ENCODE measurements at regions not wholly inside any gene's neighbourhood (a gene's known extent, or its start where the extent isn't known, plus 50 kb on each side); places are given as distances from the start of the nearest gene placed in this dataset.

DNA sequence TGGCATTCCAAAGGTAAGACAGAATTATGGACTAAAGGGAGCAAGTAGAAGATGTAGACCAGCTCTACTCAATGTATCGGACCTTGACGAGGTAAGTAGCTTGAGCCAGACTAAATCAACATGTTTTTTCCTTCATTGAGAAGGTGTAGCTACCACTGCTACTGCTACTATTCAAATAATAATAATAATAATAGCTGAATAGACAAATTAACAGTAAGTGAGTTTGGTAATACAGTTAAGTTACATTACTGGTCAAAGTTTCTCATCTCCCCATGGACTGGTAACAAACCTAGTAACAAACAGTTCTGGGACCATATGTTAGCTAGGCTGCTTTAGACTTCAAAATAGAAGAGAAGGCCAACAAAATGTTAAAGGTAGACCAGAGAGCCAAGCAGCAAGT is 609.2 kb downstream of the TLE1 start:
- Histone ChIP-seq H3K4me3 (ENCODE audit: low read depth, low read length) (no peak overlapping the region), H3K36me3 (ENCODE audit: control insufficient read depth, insufficient read depth, low read length) (no peaks in the 10 kb centered on the region), H3K27me3 (ENCODE audit: control insufficient read depth, insufficient read depth, low read length) (no peaks in the 10 kb centered on the region), H3K27ac (ENCODE audit: insufficient read depth, low read length, poor library complexity, severe bottlenecking) (no peak overlapping the region), H3K9me3 (ENCODE audit: control insufficient read depth in 2 of 2, low read length in 2 of 2) (no peaks in the 10 kb centered on the region), H3K4me1 (ENCODE audit: control insufficient read depth, insufficient read depth, low read length, poor library complexity, severe bottlenecking) (no peaks in the 10 kb centered on the region)
- H3K9me3 Mint-ChIP-seq: peaks cover 0 to 14% (median 7%) of the 10 kb centered on the region in 7 donors
- H3K4me1 Mint-ChIP-seq: no peaks in the 10 kb centered on the region
- DNase-seq (no peak), ATAC-seq (ENCODE audit: low read depth in 2 of 2) (no peak)
- no peak overlapping the region for H3K4me3 Mint-ChIP-seq
- no peaks in the 10 kb centered on the region for H3K27me3 Mint-ChIP-seq
- no peak overlapping the region for H3K27ac Mint-ChIP-seq
- H3K36me3 Mint-ChIP-seq: no peaks in the 10 kb centered on the region

DNA sequence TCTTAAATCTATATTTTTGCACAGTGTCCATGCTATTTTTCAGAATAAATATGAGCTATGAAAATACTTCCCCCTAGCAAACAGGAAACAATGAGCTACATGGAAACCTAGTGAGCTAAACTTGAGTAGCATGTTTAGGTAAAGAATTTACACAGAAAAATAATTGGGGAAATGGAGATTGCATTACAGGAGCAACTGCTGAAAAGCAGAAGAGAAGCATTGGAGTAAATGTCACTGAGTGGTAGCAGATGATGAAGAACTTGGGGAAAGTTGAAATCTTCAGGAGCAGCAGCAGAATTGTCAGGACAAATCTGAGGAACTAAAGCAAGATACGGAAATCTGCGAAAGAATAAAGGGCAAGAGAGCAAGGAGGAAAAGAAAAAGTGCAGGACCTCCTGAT is 610.3 kb downstream of the TLE1 start:
- Histone ChIP-seq H3K36me3 (ENCODE audit: control insufficient read depth, insufficient read depth, low read length) (no peaks in the 10 kb centered on the region), H3K4me1 (ENCODE audit: control insufficient read depth, insufficient read depth, low read length, poor library complexity, severe bottlenecking) (no peaks in the 10 kb centered on the region), H3K27me3 (ENCODE audit: control insufficient read depth, insufficient read depth, low read length) (no peaks in the 10 kb centered on the region), H3K9me3 (ENCODE audit: control insufficient read depth in 2 of 2, low read length in 2 of 2) (no peaks in the 10 kb centered on the region), H3K4me3 (ENCODE audit: low read depth, low read length) (no peak overlapping the region), H3K27ac (ENCODE audit: insufficient read depth, low read length, poor library complexity, severe bottlenecking) (no peak overlapping the region)
- Mint-ChIP-seq H3K9me3 (peaks cover 0 to 12% (median 7%) of the 10 kb centered on the region in 7 donors), H3K4me1 (no peaks in the 10 kb centered on the region), H3K36me3 (no peaks in the 10 kb centered on the region), H3K27ac (no peak overlapping the region), H3K27me3 (no peaks in the 10 kb centered on the region), H3K4me3 (no peak overlapping the region)
- DNase-seq (no peak), ATAC-seq (ENCODE audit: low read depth in 2 of 2) (no peak)

DNA sequence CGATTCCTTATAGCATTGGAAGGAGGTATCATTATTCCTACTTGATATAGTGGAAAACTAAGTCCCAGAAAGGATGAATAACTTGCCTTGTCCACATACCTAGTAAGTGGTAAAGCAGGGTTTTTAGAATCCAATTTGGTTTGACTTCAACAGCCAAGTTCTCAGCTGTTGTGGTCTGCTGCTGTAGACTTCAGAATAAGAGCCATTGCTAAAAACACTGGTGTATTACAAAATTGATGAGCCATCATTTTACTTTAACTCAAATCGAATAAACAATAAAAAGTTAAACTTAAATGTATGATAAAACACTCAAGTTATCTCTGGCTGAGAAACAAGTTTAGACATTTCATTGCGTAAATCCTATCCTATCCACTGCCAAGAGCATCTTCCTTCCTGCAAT is 610.8 kb downstream of the TLE1 start:
- Mint-ChIP-seq H3K4me1 (no peaks in the 10 kb centered on the region), H3K27me3 (no peaks in the 10 kb centered on the region), H3K4me3 (no peak overlapping the region), H3K9me3 (peaks cover 0 to 12% (median 7%) of the 10 kb centered on the region in 7 donors), H3K36me3 (no peaks in the 10 kb centered on the region), H3K27ac (no peak overlapping the region)
- no peaks in the 10 kb centered on the region for H3K9me3 ChIP-seq (ENCODE audit: control insufficient read depth in 2 of 2, low read length in 2 of 2)
- H3K36me3 ChIP-seq (ENCODE audit: control insufficient read depth, insufficient read depth, low read length): no peaks in the 10 kb centered on the region
- DNase-seq: no peak
- no peak overlapping the region for H3K4me3 ChIP-seq (ENCODE audit: low read depth, low read length)
- no peak overlapping the region for H3K27ac ChIP-seq (ENCODE audit: insufficient read depth, low read length, poor library complexity, severe bottlenecking)
- no peaks in the 10 kb centered on the region for H3K4me1 ChIP-seq (ENCODE audit: control insufficient read depth, insufficient read depth, low read length, poor library complexity, severe bottlenecking)
- H3K27me3 ChIP-seq (ENCODE audit: control insufficient read depth, insufficient read depth, low read length): no peaks in the 10 kb centered on the region
- ATAC-seq (ENCODE audit: low read depth in 2 of 2): no peak

DNA sequence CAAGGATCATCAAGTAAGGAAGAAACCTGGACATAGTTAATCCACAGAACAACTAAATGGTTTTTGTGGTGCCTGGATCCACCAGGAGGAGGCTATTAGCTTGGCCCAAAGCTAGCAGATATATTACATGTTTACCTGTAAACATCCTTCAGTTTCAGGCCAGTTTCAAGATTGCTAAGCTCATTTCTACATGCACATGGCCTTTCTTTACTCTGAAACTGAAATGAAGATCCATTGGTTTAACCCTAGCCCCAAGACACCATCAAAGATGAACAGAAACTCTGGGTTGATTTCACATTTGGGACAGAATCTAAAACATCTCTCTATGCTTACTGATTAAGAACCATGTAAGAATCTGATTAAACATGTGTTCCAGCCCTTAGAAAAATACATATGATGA is 611.8 kb downstream of the TLE1 start:
- no peaks in the 10 kb centered on the region for H3K27me3 Mint-ChIP-seq
- no peaks in the 10 kb centered on the region for H3K4me1 Mint-ChIP-seq
- no peak overlapping the region for H3K27ac Mint-ChIP-seq
- H3K4me3 Mint-ChIP-seq: no peak overlapping the region
- Histone ChIP-seq H3K9me3 (ENCODE audit: control insufficient read depth in 2 of 2, low read length in 2 of 2) (peaks cover 0 to 3% of the 10 kb centered on the region in 2 experiments), H3K27me3 (ENCODE audit: control insufficient read depth, insufficient read depth, low read length) (no peaks in the 10 kb centered on the region), H3K4me3 (ENCODE audit: low read depth, low read length) (no peak overlapping the region), H3K27ac (ENCODE audit: insufficient read depth, low read length, poor library complexity, severe bottlenecking) (no peak overlapping the region), H3K36me3 (ENCODE audit: control insufficient read depth, insufficient read depth, low read length) (no peaks in the 10 kb centered on the region), H3K4me1 (ENCODE audit: control insufficient read depth, insufficient read depth, low read length, poor library complexity, severe bottlenecking) (no peaks in the 10 kb centered on the region)
- DNase-seq (no peak), ATAC-seq (ENCODE audit: low read depth in 2 of 2) (no peak)
- H3K36me3 Mint-ChIP-seq: no peaks in the 10 kb centered on the region
- peaks cover 0 to 11% (median 7%) of the 10 kb centered on the region in 7 donors for H3K9me3 Mint-ChIP-seq

DNA sequence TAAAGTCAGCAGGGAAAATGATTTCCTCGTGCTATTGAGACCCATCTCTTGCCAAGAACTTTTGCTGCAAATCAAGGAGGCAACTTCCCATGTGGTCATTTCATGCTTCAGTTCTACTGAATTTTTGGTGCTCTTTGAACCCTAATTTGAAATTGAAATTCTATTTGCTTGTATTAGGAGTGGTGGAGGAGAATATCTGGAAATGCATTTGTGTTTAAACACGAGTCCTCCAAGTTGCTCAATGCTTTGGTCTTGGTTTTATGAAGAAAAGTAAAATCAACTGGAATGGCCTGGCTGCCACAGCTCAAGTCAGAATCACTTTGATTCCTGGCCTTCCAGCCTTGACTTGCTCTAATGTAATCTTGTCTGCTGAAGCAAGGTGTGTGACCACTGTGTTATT is 613.2 kb downstream of the TLE1 start:
- no peaks in the 10 kb centered on the region for H3K4me1 ChIP-seq (ENCODE audit: control insufficient read depth, insufficient read depth, low read length, poor library complexity, severe bottlenecking)
- Mint-ChIP-seq H3K27me3 (no peaks in the 10 kb centered on the region), H3K4me3 (no peak overlapping the region), H3K4me1 (no peaks in the 10 kb centered on the region), H3K27ac (no peak overlapping the region), H3K9me3 (peaks cover 0 to 11% (median 7%) of the 10 kb centered on the region in 7 donors), H3K36me3 (no peaks in the 10 kb centered on the region)
- H3K9me3 ChIP-seq (ENCODE audit: control insufficient read depth in 2 of 2, low read length in 2 of 2): peaks cover 0 to 3% of the 10 kb centered on the region in 2 experiments
- H3K4me3 ChIP-seq (ENCODE audit: low read depth, low read length): no peak overlapping the region
- DNase-seq (no peak), ATAC-seq (ENCODE audit: low read depth in 2 of 2) (no peak)
- H3K27ac ChIP-seq (ENCODE audit: insufficient read depth, low read length, poor library complexity, severe bottlenecking): no peak overlapping the region
- no peaks in the 10 kb centered on the region for H3K27me3 ChIP-seq (ENCODE audit: control insufficient read depth, insufficient read depth, low read length)
- no peaks in the 10 kb centered on the region for H3K36me3 ChIP-seq (ENCODE audit: control insufficient read depth, insufficient read depth, low read length)

DNA sequence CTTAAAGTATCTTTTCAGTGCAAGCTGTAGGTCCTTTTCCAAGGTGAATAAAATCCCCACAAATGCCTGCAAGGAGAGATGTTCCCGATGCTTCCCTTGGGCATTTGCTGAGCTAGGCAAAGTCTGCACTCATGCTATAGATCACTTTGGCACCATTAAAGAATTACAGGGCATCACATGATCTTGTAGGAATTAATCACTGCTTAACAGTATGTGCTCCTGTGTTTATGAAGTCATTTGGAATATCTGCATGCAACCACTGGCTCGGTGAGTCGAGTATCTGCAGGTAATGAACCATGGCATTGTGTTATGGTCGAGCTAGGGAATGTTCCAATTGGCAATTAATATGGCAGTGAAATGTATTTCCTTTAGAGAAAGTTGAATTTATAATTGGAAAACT is 615.1 kb downstream of the TLE1 start:
- H3K36me3 Mint-ChIP-seq: no peaks in the 10 kb centered on the region
- H3K27ac Mint-ChIP-seq: no peak overlapping the region
- Histone ChIP-seq H3K36me3 (ENCODE audit: control insufficient read depth, insufficient read depth, low read length) (no peaks in the 10 kb centered on the region), H3K27ac (ENCODE audit: insufficient read depth, low read length, poor library complexity, severe bottlenecking) (no peak overlapping the region), H3K4me1 (ENCODE audit: control insufficient read depth, insufficient read depth, low read length, poor library complexity, severe bottlenecking) (no peaks in the 10 kb centered on the region), H3K27me3 (ENCODE audit: control insufficient read depth, insufficient read depth, low read length) (no peaks in the 10 kb centered on the region), H3K4me3 (ENCODE audit: low read depth, low read length) (no peak overlapping the region), H3K9me3 (ENCODE audit: control insufficient read depth in 2 of 2, low read length in 2 of 2) (peaks cover 3 to 6% of the 10 kb centered on the region in 2 experiments)
- DNase-seq (no peak), ATAC-seq (ENCODE audit: low read depth in 2 of 2) (no peak)
- H3K9me3 Mint-ChIP-seq: peaks cover 0 to 13% (median 7%) of the 10 kb centered on the region in 7 donors
- H3K4me1 Mint-ChIP-seq: no peaks in the 10 kb centered on the region
- H3K27me3 Mint-ChIP-seq: no peaks in the 10 kb centered on the region
- H3K4me3 Mint-ChIP-seq: no peak overlapping the region

DNA sequence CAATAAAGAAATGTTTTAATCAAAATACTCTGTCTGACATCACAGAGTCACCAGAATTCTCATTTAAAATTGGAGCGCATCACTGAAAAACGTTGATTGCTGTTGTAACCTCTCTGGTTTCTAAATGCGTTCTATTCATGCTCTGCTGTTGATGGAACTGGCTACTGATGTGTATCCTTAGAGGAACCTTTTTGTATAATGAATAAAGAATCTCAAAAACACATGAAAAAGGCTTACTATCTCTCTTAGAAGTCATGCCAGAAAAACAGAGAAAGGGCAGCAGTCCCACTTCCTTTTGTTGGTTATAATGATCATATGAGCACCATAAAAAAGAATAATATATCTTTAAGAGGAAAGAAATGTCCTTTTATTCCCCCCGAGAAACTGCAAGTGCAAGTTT is 615.5 kb downstream of the TLE1 start:
- Histone ChIP-seq H3K4me3 (ENCODE audit: low read depth, low read length) (no peak overlapping the region), H3K27me3 (ENCODE audit: control insufficient read depth, insufficient read depth, low read length) (no peaks in the 10 kb centered on the region), H3K36me3 (ENCODE audit: control insufficient read depth, insufficient read depth, low read length) (no peaks in the 10 kb centered on the region), H3K27ac (ENCODE audit: insufficient read depth, low read length, poor library complexity, severe bottlenecking) (no peak overlapping the region), H3K9me3 (ENCODE audit: control insufficient read depth in 2 of 2, low read length in 2 of 2) (peaks cover 3 to 10% of the 10 kb centered on the region in 2 experiments), H3K4me1 (ENCODE audit: control insufficient read depth, insufficient read depth, low read length, poor library complexity, severe bottlenecking) (no peaks in the 10 kb centered on the region)
- no peak overlapping the region for H3K4me3 Mint-ChIP-seq
- H3K27me3 Mint-ChIP-seq: no peaks in the 10 kb centered on the region
- no peak for DNase-seq
- peaks cover 0 to 13% (median 4%) of the 10 kb centered on the region in 7 donors for H3K9me3 Mint-ChIP-seq
- ATAC-seq (ENCODE audit: low read depth in 2 of 2): no peak
- H3K36me3 Mint-ChIP-seq: no peaks in the 10 kb centered on the region
- H3K4me1 Mint-ChIP-seq: no peaks in the 10 kb centered on the region
- no peak overlapping the region for H3K27ac Mint-ChIP-seq

DNA sequence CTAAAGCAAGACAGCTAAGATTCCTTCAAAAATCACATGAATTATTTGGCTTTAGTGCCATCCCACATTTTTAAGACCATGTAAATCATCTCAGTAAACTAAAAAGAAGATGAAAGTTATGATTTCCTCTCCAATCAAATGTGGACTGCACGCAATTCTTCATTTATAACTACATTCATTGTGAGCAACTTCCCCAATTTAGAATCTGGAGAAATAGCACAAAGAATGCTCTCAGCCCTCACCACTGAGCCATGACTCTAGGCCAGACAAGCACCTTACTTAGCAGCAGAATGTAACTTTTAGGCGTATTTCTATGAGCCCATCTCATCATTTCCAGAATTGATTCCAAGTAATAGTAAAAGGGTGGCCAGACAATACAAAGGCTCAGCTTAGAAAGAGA is 616.6 kb downstream of the TLE1 start:
- DNase-seq: no peak
- Histone ChIP-seq H3K27ac (ENCODE audit: insufficient read depth, low read length, poor library complexity, severe bottlenecking) (no peak overlapping the region), H3K9me3 (ENCODE audit: control insufficient read depth in 2 of 2, low read length in 2 of 2) (peaks cover 3 to 12% of the 10 kb centered on the region in 2 experiments), H3K4me1 (ENCODE audit: control insufficient read depth, insufficient read depth, low read length, poor library complexity, severe bottlenecking) (no peaks in the 10 kb centered on the region), H3K36me3 (ENCODE audit: control insufficient read depth, insufficient read depth, low read length) (no peaks in the 10 kb centered on the region), H3K27me3 (ENCODE audit: control insufficient read depth, insufficient read depth, low read length) (no peaks in the 10 kb centered on the region), H3K4me3 (ENCODE audit: low read depth, low read length) (no peak overlapping the region)
- Mint-ChIP-seq H3K27ac (no peak overlapping the region), H3K36me3 (no peaks in the 10 kb centered on the region), H3K9me3 (peaks cover 3 to 13% (median 5%) of the 10 kb centered on the region in 7 donors), H3K4me3 (no peak overlapping the region), H3K4me1 (no peaks in the 10 kb centered on the region), H3K27me3 (no peaks in the 10 kb centered on the region)
- ATAC-seq (ENCODE audit: low read depth in 2 of 2): no peak

All from CD4-positive, CD25-positive, alpha-beta regulatory T cell (primary cell).